ENCODE measurements at regions not wholly inside any gene's neighbourhood (a gene's known extent, or its start where the extent isn't known, plus 50 kb on each side); places are given as distances from the start of the nearest gene placed in this dataset.

GRCh38 chr6:14858808-14859207 lies 387.1 kb upstream of the JARID2 start:
- no peak for TF ChIP-seq ZNF274 (IDR thresholded peaks at IDR 0.05; ENCODE audit: low read depth, low read length)
- H3K4me3 ChIP-seq (ENCODE audit: low read length) = no peak overlapping the region

DNA sequence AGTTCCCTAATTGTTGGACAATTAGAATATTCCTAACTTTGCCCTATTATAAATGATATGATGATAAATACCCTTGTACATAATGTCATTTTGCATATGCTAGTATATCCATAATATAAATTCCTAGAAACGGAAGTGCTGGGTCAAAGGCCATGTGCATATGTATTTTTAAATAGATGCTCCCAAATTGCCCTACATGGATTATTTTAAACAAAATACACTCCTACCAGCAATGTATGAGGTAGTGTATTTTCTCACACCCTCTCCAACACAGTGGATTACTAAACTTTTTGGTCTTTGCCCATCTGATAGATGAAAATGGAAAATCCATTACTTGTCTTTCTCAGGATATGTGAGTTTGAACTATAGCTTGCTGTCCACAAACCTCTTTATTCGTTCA lies 385.1 kb upstream of the JARID2 start:
- no peak overlapping the region for H3K4me3 ChIP-seq (ENCODE audit: low read length)
- TF ChIP-seq ZNF274 (IDR thresholded peaks at IDR 0.05; ENCODE audit: low read depth, low read length) = no peak

DNA sequence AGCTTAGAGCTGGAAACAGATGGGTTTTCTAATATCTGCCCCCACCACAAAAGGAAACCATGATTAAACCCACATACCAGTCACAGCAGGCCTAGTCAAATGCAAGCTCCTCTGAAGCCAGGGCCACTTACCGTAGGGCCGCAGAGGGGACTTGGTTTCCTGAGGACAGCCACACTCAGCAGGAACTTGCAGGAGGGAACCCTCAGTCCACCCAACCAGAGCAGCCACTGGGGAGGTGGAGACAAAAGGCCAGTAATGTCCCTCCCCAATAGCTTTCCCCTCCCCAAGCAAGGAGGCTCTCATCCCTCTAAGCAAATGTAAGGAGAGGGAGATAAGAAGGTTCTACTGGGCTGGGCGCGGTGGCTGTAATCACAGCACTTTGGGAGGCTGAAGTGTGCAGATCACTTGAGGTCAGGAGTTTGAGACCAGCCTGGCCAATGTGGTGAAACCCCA lies 384.4 kb upstream of the JARID2 start:
- TF ChIP-seq ZNF274 (IDR thresholded peaks at IDR 0.05; ENCODE audit: low read depth, low read length) = no peak
- H3K4me3 ChIP-seq (ENCODE audit: low read length) = no peak overlapping the region

DNA sequence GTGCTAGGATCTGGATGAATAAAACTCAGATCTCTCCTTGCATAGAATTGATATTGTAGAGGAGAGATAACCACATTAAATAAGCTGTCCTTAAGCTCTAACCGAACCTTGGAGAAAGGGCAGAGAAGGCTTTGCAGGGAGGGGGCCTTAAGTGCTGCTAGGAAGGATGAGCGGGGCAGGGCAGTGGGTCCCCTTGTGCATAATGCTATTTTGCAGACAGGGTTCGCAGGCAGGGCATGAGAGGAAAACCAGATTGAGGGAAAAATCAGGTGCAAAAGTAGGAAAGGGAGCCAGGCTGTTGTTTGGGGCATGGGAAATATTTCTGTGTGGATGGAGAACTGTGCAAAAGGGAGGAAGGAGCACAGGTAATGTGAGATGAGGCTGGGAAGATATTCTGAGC lies 383.0 kb upstream of the JARID2 start:
- no peak for TF ChIP-seq ZNF274 (IDR thresholded peaks at IDR 0.05; ENCODE audit: low read depth, low read length)
- no peak overlapping the region for H3K4me3 ChIP-seq (ENCODE audit: low read length)

GRCh38 chr6:14863902-14864850 lies 381.7 kb upstream of the JARID2 start:
- no peak for TF ChIP-seq ZNF274 (IDR thresholded peaks at IDR 0.05; ENCODE audit: low read depth, low read length)
- H3K4me3 ChIP-seq (ENCODE audit: low read length) = no peak overlapping the region

DNA sequence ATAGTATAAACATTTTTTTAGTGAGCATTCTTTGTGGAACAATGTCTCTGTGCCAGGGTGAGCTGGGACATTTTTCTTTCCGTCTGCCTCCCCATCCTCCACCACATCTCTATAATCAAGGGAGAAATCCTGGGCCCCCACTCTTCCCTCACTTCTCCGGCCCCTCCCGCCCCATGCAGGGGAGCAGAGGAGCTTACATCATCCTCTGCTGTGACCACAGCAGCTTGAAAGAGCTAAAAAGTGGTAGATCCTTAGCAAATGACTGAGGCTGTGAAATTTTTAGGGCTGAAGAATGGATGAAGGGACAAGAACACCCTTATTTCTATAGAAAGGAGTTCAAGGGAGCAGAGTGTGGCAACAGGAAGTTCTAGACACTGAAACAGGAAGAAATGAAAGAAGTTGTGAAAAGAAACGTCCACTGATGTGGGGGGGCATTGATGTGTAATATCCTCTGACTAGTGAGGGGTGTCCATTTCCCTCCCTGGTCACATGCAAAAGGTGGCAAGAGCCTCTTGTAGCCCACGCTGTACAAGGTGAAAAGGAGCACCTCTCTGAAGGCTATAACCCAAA lies 380.3 kb upstream of the JARID2 start:
- TF ChIP-seq ZNF274 (IDR thresholded peaks at IDR 0.05; ENCODE audit: low read depth, low read length) = no peak

GRCh38 chr6:14867802-14868201 lies 378.1 kb upstream of the JARID2 start:
- TF ChIP-seq ZNF274 (IDR thresholded peaks at IDR 0.05; ENCODE audit: low read depth, low read length) = no peak

More for the DNA sequence above, 380.3 kb upstream of the JARID2 start:
- H3K4me3 ChIP-seq (ENCODE audit: low read length) = no peak overlapping the region

GRCh38 chr6:14871221-14871620 lies 374.6 kb upstream of the JARID2 start:
- no peak for TF ChIP-seq ZNF274 (IDR thresholded peaks at IDR 0.05; ENCODE audit: low read depth, low read length)

More at GRCh38 chr6:14867802-14868201, 378.1 kb upstream of the JARID2 start:
- H3K4me3 ChIP-seq (ENCODE audit: low read length) = no peak overlapping the region

GRCh38 chr6:14873101-14873500 lies 372.8 kb upstream of the JARID2 start:
- no peak for TF ChIP-seq ZNF274 (IDR thresholded peaks at IDR 0.05; ENCODE audit: low read depth, low read length)

More at GRCh38 chr6:14871221-14871620, 374.6 kb upstream of the JARID2 start:
- no peak overlapping the region for H3K4me3 ChIP-seq (ENCODE audit: low read length)

DNA sequence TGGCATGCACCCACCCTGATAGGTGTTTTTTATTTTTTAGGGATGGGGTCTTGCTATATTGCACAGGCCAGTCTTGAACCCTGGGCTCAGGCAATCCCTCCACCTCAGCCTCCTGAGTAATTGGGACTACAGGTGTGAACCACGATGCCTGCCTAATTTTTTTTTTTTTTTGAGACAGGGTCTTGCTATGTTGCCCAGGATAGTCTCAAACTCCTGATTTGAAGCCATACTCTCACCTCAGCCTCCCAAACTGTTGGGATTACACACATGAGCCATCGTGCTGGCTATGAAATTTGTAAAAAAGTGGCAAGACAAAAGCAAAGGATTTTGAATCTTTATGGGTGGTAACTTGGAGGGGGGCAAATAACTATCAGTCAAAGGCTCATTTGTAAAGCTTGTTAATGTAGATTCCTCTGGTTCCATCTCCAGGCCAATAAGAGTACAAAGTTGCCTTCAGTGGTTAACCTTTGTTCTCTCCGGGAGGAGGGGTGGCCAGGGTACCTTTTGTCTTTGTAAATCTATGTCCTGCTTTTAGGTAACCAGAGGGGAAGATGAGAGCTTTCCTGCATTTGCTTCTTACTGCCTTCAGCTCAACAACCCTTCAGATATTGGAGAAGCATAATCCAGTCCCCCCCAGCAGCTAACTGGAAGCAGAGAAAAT lies 372.0 kb upstream of the JARID2 start:
- no peak overlapping the region for H3K4me3 ChIP-seq (ENCODE audit: low read length)
- no peak for TF ChIP-seq ZNF274 (IDR thresholded peaks at IDR 0.05; ENCODE audit: low read depth, low read length)

More at GRCh38 chr6:14873101-14873500, 372.8 kb upstream of the JARID2 start:
- no peak overlapping the region for H3K4me3 ChIP-seq (ENCODE audit: low read length)

DNA sequence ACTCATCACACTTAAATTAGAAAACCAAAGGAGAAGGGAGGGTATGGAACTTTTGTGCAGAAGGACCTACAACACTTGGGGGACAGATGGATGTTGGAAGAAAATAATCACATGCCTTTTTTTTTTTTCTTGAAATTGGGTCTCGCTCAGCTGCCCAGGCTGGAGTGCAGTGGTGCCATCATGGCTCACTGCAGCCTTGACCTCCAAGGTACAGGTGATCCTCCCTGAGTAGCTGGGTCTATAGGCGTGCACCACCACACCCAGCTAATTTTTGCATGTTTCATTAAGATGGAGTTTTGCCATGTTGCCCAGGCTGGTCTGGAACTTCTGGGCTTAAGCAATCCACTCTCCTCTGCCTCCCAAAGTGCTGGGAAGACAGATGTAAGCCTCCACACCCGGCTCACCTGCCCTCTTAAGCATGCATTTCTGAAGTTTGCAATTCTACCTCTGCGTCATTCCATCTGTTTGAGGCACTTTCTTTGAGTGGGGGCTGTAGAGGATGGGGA lies 370.8 kb upstream of the JARID2 start:
- TF ChIP-seq ZNF274 (IDR thresholded peaks at IDR 0.05; ENCODE audit: low read depth, low read length) = no peak
- H3K4me3 ChIP-seq (ENCODE audit: low read length) = no peak overlapping the region

- H3K4me3 ChIP-seq (ENCODE audit: low read length) = no peak overlapping the region
- no peak for TF ChIP-seq ZNF274 (IDR thresholded peaks at IDR 0.05; ENCODE audit: low read depth, low read length)
Observed at GRCh38 chr6:14875481-14876063, 370.3 kb upstream of the JARID2 start.

- TF ChIP-seq ZNF274 (IDR thresholded peaks at IDR 0.05; ENCODE audit: low read depth, low read length) = no peak
Observed at GRCh38 chr6:14876778-14877613, 368.9 kb upstream of the JARID2 start.

More at GRCh38 chr6:14876778-14877613, 368.9 kb upstream of the JARID2 start:
- H3K4me3 ChIP-seq (ENCODE audit: low read length) = no peak overlapping the region; the same call in 1 of the 2 replicates

Data from GM08714 (cell line).